BE2C (cell line): ENCODE measurements at regions not wholly inside any gene's neighbourhood (a gene's known extent, or its start where the extent isn't known, plus 50 kb on each side); places are given as distances from the start of the nearest gene placed in this dataset.
"Not testable (repeated sequence)": the region's sequence is repeated elsewhere in the genome, so short reads cannot be mapped to it uniquely, and the experiment has no call there.

Source experiments
- DNase-seq: peaks from one replicate; pipeline ENCODE4 v3.0.0-alpha.2; 2020
- H3K27me3 ChIP-seq: fragments of 250-450 bp; sonication (Bioruptor Pico); 2 replicates; pipeline ENCODE4 v1.5.1; 2020; ENCODE audit warnings: mild to moderate bottlenecking
- H3K36me3 ChIP-seq: fragments of 250-450 bp; sonication (Bioruptor Pico); 2 replicates; pipeline ENCODE4 v1.5.1; 2020; ENCODE audit warnings: mild to moderate bottlenecking
- H3K4me1 ChIP-seq: fragments of 250-450 bp; sonication (Bioruptor Pico); 2 replicates; pipeline ENCODE4 v1.5.1; 2020
- H3K4me3 ChIP-seq: 2 replicates; pipeline ENCODE4 v1.5.1; 2011; ENCODE audit warnings: low read depth, low read length
- H3K9me3 ChIP-seq: fragments of 250-450 bp; sonication (Bioruptor Pico); 2 replicates; pipeline ENCODE4 v1.5.1; 2020
- CTCF ChIP-seq: IDR thresholded peaks from 2 replicates; pipeline ENCODE4 v1.5.1; 2012; ENCODE audit warnings: mild to moderate bottlenecking, low read depth, low read length

GRCh38 chr3:153400641-153401040 is 238.6 kb downstream of the RAP2B start:
- Histone ChIP-seq H3K36me3 (no peaks in the 10 kb centered on the region), H3K9me3 (no peaks in the 10 kb centered on the region), H3K27me3 (no peaks in the 10 kb centered on the region), H3K4me1 (no peaks in the 10 kb centered on the region), H3K4me3 (no peak overlapping the region)
- DNase-seq, result no peak
- TF ChIP-seq CTCF, result no peak

- Histone ChIP-seq H3K4me3 (no peak overlapping the region), H3K9me3 (no peaks in the 10 kb centered on the region), H3K4me1 (no peaks in the 10 kb centered on the region), H3K36me3 (no peaks in the 10 kb centered on the region), H3K27me3 (no peaks in the 10 kb centered on the region)
- no peak for DNase-seq
- no peak for TF ChIP-seq CTCF
Observed at GRCh38 chr3:153404157-153404556, 242.1 kb downstream of the RAP2B start.

GRCh38 chr3:153405320-153405719 is 243.3 kb downstream of the RAP2B start:
- not testable (repeated sequence) for H3K4me3 ChIP-seq, H3K36me3 ChIP-seq, H3K9me3 ChIP-seq, H3K4me1 ChIP-seq, H3K27me3 ChIP-seq, DNase-seq

- Histone ChIP-seq H3K27me3 (no peaks in the 10 kb centered on the region), H3K36me3 (no peaks in the 10 kb centered on the region), H3K9me3 (no peaks in the 10 kb centered on the region), H3K4me3 (no peak overlapping the region), H3K4me1 (no peaks in the 10 kb centered on the region)
- no peak for DNase-seq
- TF ChIP-seq CTCF, result no peak
Observed at GRCh38 chr3:153410517-153410916, 248.5 kb downstream of the RAP2B start.

GRCh38 chr3:153414982-153415381 is 253.0 kb downstream of the RAP2B start:
- Histone ChIP-seq H3K4me3 (no peak overlapping the region), H3K4me1 (no peaks in the 10 kb centered on the region), H3K36me3 (no peaks in the 10 kb centered on the region), H3K27me3 (no peaks in the 10 kb centered on the region), H3K9me3 (no peaks in the 10 kb centered on the region)
- TF ChIP-seq CTCF, result no peak
- no peak for DNase-seq

GRCh38 chr3:153422314-153422713 is 260.3 kb downstream of the RAP2B start:
- no peak for TF ChIP-seq CTCF
- Histone ChIP-seq H3K36me3 (no peaks in the 10 kb centered on the region), H3K27me3 (no peaks in the 10 kb centered on the region), H3K4me1 (no peaks in the 10 kb centered on the region), H3K9me3 (peaks cover 3% of the 10 kb centered on the region; the same call in 1 of the 2 replicates), H3K4me3 (no peak overlapping the region)
- DNase-seq, result no peak

GRCh38 chr3:153423820-153424219 is 261.8 kb downstream of the RAP2B start:
- not testable (repeated sequence) for DNase-seq, H3K4me1 ChIP-seq, H3K27me3 ChIP-seq, H3K4me3 ChIP-seq, H3K36me3 ChIP-seq, H3K9me3 ChIP-seq
